SKM-1 treated with dmso at 0.1 percent for 144 hours (cell line): ENCODE measurements at regions not wholly inside any gene's neighbourhood (a gene's known extent, or its start where the extent isn't known, plus 50 kb on each side); places are given as distances from the start of the nearest gene placed in this dataset.
A peak's percentile ranks its signal among the peaks of the same experiment; 100 is the strongest.

Experiments used
- DNase-seq: peaks from one replicate; lab custom pipeline; 2025; ENCODE audit not compliant: unreplicated experiment; lab: John Stamatoyannopoulos, UW

- no peak for DNase-seq
These were observed 234.7 kb upstream of the ADGRB3 start for GRCh38 chr6:68400396-68400795.

GRCh38 chr6:68391953-68392352, 243.1 kb upstream of the ADGRB3 start:
- no peak for DNase-seq

GRCh38 chr6:68372991-68373390, 262.1 kb upstream of the ADGRB3 start:
- DNase-seq, result no peak

- DNase-seq, result no peak
These were observed 266.2 kb upstream of the ADGRB3 start for GRCh38 chr6:68368845-68369244.

- DNase-seq, result no peak
These were observed 270.7 kb upstream of the ADGRB3 start for GRCh38 chr6:68364271-68364805.

- peak; percentile 27 for DNase-seq
These were observed 291.2 kb upstream of the ADGRB3 start for GRCh38 chr6:68343901-68344300.

GRCh38 chr6:68342286-68342685, 292.8 kb upstream of the ADGRB3 start:
- no peak for DNase-seq

GRCh38 chr6:68339488-68340131, 295.5 kb upstream of the ADGRB3 start:
- DNase-seq, result no peak

- DNase-seq, result no peak
These were observed 301.6 kb upstream of the ADGRB3 start for GRCh38 chr6:68333442-68333841.

- no peak for DNase-seq
These were observed 306.9 kb upstream of the ADGRB3 start for GRCh38 chr6:68328156-68328555.

- DNase-seq, result no peak
These were observed 308.3 kb upstream of the ADGRB3 start for GRCh38 chr6:68326762-68327161.

GRCh38 chr6:68317366-68317765, 317.7 kb upstream of the ADGRB3 start:
- no peak for DNase-seq

GRCh38 chr6:68313911-68314310, 321.2 kb upstream of the ADGRB3 start:
- DNase-seq, result no peak

- no peak for DNase-seq
These were observed 327.8 kb upstream of the ADGRB3 start for GRCh38 chr6:68307301-68307700.

GRCh38 chr6:68296126-68296525, 339.0 kb upstream of the ADGRB3 start:
- no peak for DNase-seq

- DNase-seq, result no peak
These were observed 352.4 kb upstream of the ADGRB3 start for GRCh38 chr6:68282646-68283045.

GRCh38 chr6:68279793-68280557, 355.1 kb upstream of the ADGRB3 start:
- no peak for DNase-seq

- DNase-seq, result no peak
These were observed 361.8 kb upstream of the ADGRB3 start for GRCh38 chr6:68273297-68273696.

GRCh38 chr6:68256391-68256790, 378.7 kb upstream of the ADGRB3 start:
- DNase-seq, result no peak

- DNase-seq, result no peak
These were observed 382.4 kb upstream of the ADGRB3 start for GRCh38 chr6:68252632-68253031.

- no peak for DNase-seq
These were observed 387.3 kb upstream of the ADGRB3 start for GRCh38 chr6:68247782-68248181.

GRCh38 chr6:68240726-68241125, 394.4 kb upstream of the ADGRB3 start:
- DNase-seq, result no peak
